ENCODE measurements at regions not wholly inside any gene's neighbourhood (a gene's known extent, or its start where the extent isn't known, plus 50 kb on each side); places are given as distances from the start of the nearest gene placed in this dataset.

DNA sequence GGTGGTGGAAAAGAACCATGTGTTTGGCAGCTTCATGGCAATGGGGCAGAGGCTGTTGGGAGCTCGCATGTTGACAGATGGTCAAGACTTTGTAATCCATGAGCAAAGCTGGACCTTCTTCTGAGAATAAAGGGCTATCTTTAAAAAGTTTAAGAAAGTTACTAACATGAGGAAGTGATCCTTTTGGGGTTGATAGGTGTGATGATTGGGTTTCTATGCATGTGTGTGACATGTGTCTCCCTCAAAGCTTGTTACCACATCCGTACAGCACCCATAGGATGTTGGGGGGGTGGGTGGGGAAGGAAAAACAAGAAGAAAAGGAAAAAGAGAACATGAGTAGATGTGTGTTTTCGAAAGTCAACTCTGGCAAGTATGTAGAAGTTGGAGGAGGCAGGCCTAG, 123.0 kb upstream of the TLR3 start:
- no peaks in the 10 kb centered on the region for H3F3A ChIP-seq (ENCODE audit: insufficient read depth, low read length)
- H3K27me3 ChIP-seq (ENCODE audit: insufficient read depth, low read length): 0 out of 2 replicates have a peak, but pooled peaks cover 3% of the 10 kb centered on the region
- H3K9me2 ChIP-seq (ENCODE audit: low read depth, low read length): no peaks in the 10 kb centered on the region
- H2AFZ ChIP-seq (ENCODE audit: low read length): no peak overlapping the region
- no peaks in the 10 kb centered on the region for H4K20me1 ChIP-seq (ENCODE audit: insufficient read depth, low read length)
- H3K9ac ChIP-seq (ENCODE audit: low read length): no peak overlapping the region
- H3K36me3 ChIP-seq (ENCODE audit: insufficient read depth, low read length): no peaks in the 10 kb centered on the region; the same call in 1 of the 2 replicates
- H3K4me1 ChIP-seq (ENCODE audit: insufficient read depth, low read length, severe bottlenecking): no peaks in the 10 kb centered on the region
- no peak overlapping the region for H3K4me3 ChIP-seq (ENCODE audit: low read depth, low read length, poor library complexity, severe bottlenecking)
- H3K9me3 ChIP-seq (ENCODE audit: low read length): no peaks in the 10 kb centered on the region
- no peak overlapping the region for H3K4me2 ChIP-seq (ENCODE audit: low read length)
- no peaks in the 10 kb centered on the region for H3K79me2 ChIP-seq (ENCODE audit: insufficient read depth, low read length)
- TF ChIP-seq EZH2 (IDR thresholded peaks at IDR 0.05; ENCODE audit: borderline replicate concordance, low read length): no peak
- TF ChIP-seq CTCF (IDR thresholded peaks at IDR 0.05; ENCODE audit: low read length): no peak
- no peak overlapping the region for H3K27ac ChIP-seq (ENCODE audit: low read depth, low read length, poor library complexity, severe bottlenecking)

DNA sequence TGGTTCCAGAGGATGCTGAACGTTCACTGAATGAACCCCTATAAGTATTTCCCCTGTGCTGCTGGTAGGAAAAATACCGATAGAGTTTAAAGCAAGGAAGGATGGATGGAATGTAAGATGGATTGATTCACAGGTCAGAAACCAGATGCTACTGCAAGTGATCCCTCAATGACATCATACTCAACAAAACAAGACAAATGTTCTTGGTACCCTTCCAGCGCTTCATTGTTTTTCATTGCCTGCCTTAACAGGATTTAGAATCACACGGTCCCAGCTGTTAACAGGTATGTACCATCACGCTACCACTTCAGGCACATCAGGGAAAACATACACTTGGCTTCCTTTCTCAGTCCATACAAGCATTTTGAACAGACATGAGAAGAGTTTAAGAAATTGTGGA, 118.1 kb upstream of the TLR3 start:
- TF ChIP-seq CTCF (IDR thresholded peaks at IDR 0.05; ENCODE audit: low read length) (no peak), EZH2 (IDR thresholded peaks at IDR 0.05; ENCODE audit: borderline replicate concordance, low read length) (no peak)
- Histone ChIP-seq H3K36me3 (ENCODE audit: insufficient read depth, low read length) (no peaks in the 10 kb centered on the region), H4K20me1 (ENCODE audit: insufficient read depth, low read length) (no peaks in the 10 kb centered on the region), H3F3A (ENCODE audit: insufficient read depth, low read length) (no peaks in the 10 kb centered on the region), H2AFZ (ENCODE audit: low read length) (no peak overlapping the region), H3K79me2 (ENCODE audit: insufficient read depth, low read length) (no peaks in the 10 kb centered on the region), H3K9ac (ENCODE audit: low read length) (no peak overlapping the region), H3K9me3 (ENCODE audit: low read length) (no peaks in the 10 kb centered on the region), H3K27me3 (ENCODE audit: insufficient read depth, low read length) (peaks cover 2% of the 10 kb centered on the region; the same call in 1 of the 2 replicates), H3K4me1 (ENCODE audit: insufficient read depth, low read length, severe bottlenecking) (no peaks in the 10 kb centered on the region), H3K9me2 (ENCODE audit: low read depth, low read length) (no peaks in the 10 kb centered on the region), H3K4me3 (ENCODE audit: low read depth, low read length, poor library complexity, severe bottlenecking) (no peak overlapping the region), H3K27ac (ENCODE audit: low read depth, low read length, poor library complexity, severe bottlenecking) (no peak overlapping the region), H3K4me2 (ENCODE audit: low read length) (no peak overlapping the region)

- no peaks in the 10 kb centered on the region for H4K20me1 ChIP-seq (ENCODE audit: insufficient read depth, low read length)
- no peaks in the 10 kb centered on the region for H3K9me2 ChIP-seq (ENCODE audit: low read depth, low read length)
- H3K4me3 ChIP-seq (ENCODE audit: low read depth, low read length, poor library complexity, severe bottlenecking): no peak overlapping the region
- TF ChIP-seq CTCF (IDR thresholded peaks at IDR 0.05; ENCODE audit: low read length) (no peak), EZH2 (IDR thresholded peaks at IDR 0.05; ENCODE audit: borderline replicate concordance, low read length) (no peak)
- no peak overlapping the region for H3K9ac ChIP-seq (ENCODE audit: low read length)
- no peaks in the 10 kb centered on the region for H3F3A ChIP-seq (ENCODE audit: insufficient read depth, low read length)
- no peak overlapping the region for H2AFZ ChIP-seq (ENCODE audit: low read length)
- no peaks in the 10 kb centered on the region for H3K4me1 ChIP-seq (ENCODE audit: insufficient read depth, low read length, severe bottlenecking)
- no peaks in the 10 kb centered on the region for H3K79me2 ChIP-seq (ENCODE audit: insufficient read depth, low read length)
- H3K27me3 ChIP-seq (ENCODE audit: insufficient read depth, low read length): peaks cover 3% of the 10 kb centered on the region; the same call in 1 of the 2 replicates
- no peaks in the 10 kb centered on the region for H3K36me3 ChIP-seq (ENCODE audit: insufficient read depth, low read length)
- H3K27ac ChIP-seq (ENCODE audit: low read depth, low read length, poor library complexity, severe bottlenecking): no peak overlapping the region
- H3K4me2 ChIP-seq (ENCODE audit: low read length): no peak overlapping the region
- no peaks in the 10 kb centered on the region for H3K9me3 ChIP-seq (ENCODE audit: low read length)
These were observed 113.7 kb upstream of the TLR3 start for GRCh38 chr4:185955151-185955770.

All from OCI-LY1 (cell line).